Lung (tissue), 11 donors: ENCODE measurements at regions not wholly inside any gene's neighbourhood (a gene's known extent, or its start where the extent isn't known, plus 50 kb on each side); places are given as distances from the start of the nearest gene placed in this dataset.

ENCODE experiments used
- ATAC-seq: fragments of 200-7000 bp; cut with Tn5 transposase; one replicate; pipeline ENCODE4 v1.9.1; 2020; ENCODE audit warnings: moderate number of reproducible peaks; ENCODE audit not compliant: insufficient read depth, low FRiP score
- DNase-seq, 3 donors: peaks; one replicate each; pipeline ENCODE4 v3.0.0-alpha.2; 2013 to 2017
- H3K27ac ChIP-seq, 2 donors: one replicate each; pipeline ENCODE4 v1.5.1; 2013; ENCODE audit warnings: mild to moderate bottlenecking in 2 of 2, moderate library complexity in 2 of 2, control low read depth in 1 of 2, inconsistent platforms in 1 of 2, low read depth in 1 of 2, low read length in 1 of 2
- H3K27me3 ChIP-seq, 3 donors: one replicate each; pipeline ENCODE4 v1.5.1; 2013; ENCODE audit warnings: low read length in 2 of 3; ENCODE audit not compliant: control insufficient read depth in 3 of 3, insufficient read depth in 3 of 3
- H3K36me3 ChIP-seq, 4 donors: one replicate each; pipeline ENCODE4 v1.5.1; 2013; ENCODE audit warnings: low read length in 4 of 4, mild to moderate bottlenecking in 1 of 4, moderate library complexity in 1 of 4; ENCODE audit not compliant: control insufficient read depth in 4 of 4, insufficient read depth in 4 of 4
- H3K4me1 ChIP-seq, 5 donors: one replicate each; pipeline ENCODE4 v1.5.1; 2013; ENCODE audit warnings: low read length in 5 of 5, mild to moderate bottlenecking in 2 of 5, moderate library complexity in 1 of 5; ENCODE audit not compliant: control insufficient read depth in 5 of 5, insufficient read depth in 5 of 5
- H3K4me3 ChIP-seq: one replicate; pipeline ENCODE4 v1.5.1; 2013; ENCODE audit warnings: mild to moderate bottlenecking, control low read depth, moderate library complexity
- H3K9ac ChIP-seq, 2 donors: one replicate each; pipeline ENCODE4 v1.5.1; 2013; ENCODE audit warnings: low read length in 2 of 2, control low read depth in 1 of 2; ENCODE audit not compliant: insufficient read depth in 1 of 2
- H3K9me3 ChIP-seq, 4 donors: one replicate each; pipeline ENCODE4 v1.5.1; 2013; ENCODE audit warnings: low read length in 3 of 4, mild to moderate bottlenecking in 1 of 4, moderate library complexity in 1 of 4; ENCODE audit not compliant: control insufficient read depth in 4 of 4, insufficient read depth in 3 of 4
- CTCF ChIP-seq: IDR thresholded peaks from 2 replicates; pipeline ENCODE4 v1.5.1; 2012; ENCODE audit warnings: mild to moderate bottlenecking; ENCODE audit errors: control extremely low read depth, extremely low read depth
- WGBS, 2 donors: extraction: QIAGEN DNeasy Blood & Tissue Kit; methylation state at CpG; one replicate each; pipeline ENCODE4 v1.1.7; 2013; 5-methylcytosine and 5-hydroxymethylcytosine counted together
- donor health status: control.
- donor health status: control.
- donor health status: Bipolar disorder and iron deficiency.
- donor health status: healthy.
- donor health status: DM: yes; HTN: yes; CAD: no.

GRCh38 chr5:75837258-75837841, 120.1 kb upstream of the POC5 start:
- Histone ChIP-seq H3K9me3 (peaks cover 0 to under 1% (median 0%) of the 10 kb centered on the region in 4 donors), H3K9ac (no peak overlapping the region), H3K36me3 (no peaks in the 10 kb centered on the region), H3K4me1 (no peaks in the 10 kb centered on the region), H3K27ac (no peak overlapping the region), H3K27me3 (no peaks in the 10 kb centered on the region), H3K4me3 (no peak overlapping the region)
- no peak for ATAC-seq
- no peak for DNase-seq
- no peak for TF ChIP-seq CTCF
- 86 to 90% methylated on average over 7 of the region's 7 CpGs for WGBS, 2 donors

- Histone ChIP-seq H3K4me3 (no peak overlapping the region), H3K27me3 (no peaks in the 10 kb centered on the region)
- 91 to 94% methylated on average over 11 of the region's 11 CpGs for WGBS, 2 donors
Observed at GRCh38 chr5:75831561-75831960, 114.3 kb upstream of the POC5 start.

GRCh38 chr5:75828029-75828428, 110.8 kb upstream of the POC5 start:
- Histone ChIP-seq H3K9ac (no peak overlapping the region), H3K27me3 (no peaks in the 10 kb centered on the region), H3K36me3 (no peaks in the 10 kb centered on the region), H3K4me1 (no peaks in the 10 kb centered on the region), H3K4me3 (no peak overlapping the region), H3K27ac (no peak overlapping the region), H3K9me3 (peaks cover 0 to 5% (median 1%) of the 10 kb centered on the region in 4 donors)
- ATAC-seq, result no peak
- DNase-seq, result no peak
- WGBS, 2 donors, result 67 to 87% methylated on average over 2 of the region's 2 CpGs
- TF ChIP-seq CTCF, result no peak

More at GRCh38 chr5:75831561-75831960, 114.3 kb upstream of the POC5 start:
- H3K36me3 ChIP-seq, result no peaks in the 10 kb centered on the region
- DNase-seq, result no peak
- H3K4me1 ChIP-seq, result no peaks in the 10 kb centered on the region
- H3K9me3 ChIP-seq, result peaks cover 0 to 5% (median 0%) of the 10 kb centered on the region in 4 donors
- TF ChIP-seq CTCF, result no peak
- no peak overlapping the region for H3K27ac ChIP-seq
- no peak for ATAC-seq
- no peak overlapping the region for H3K9ac ChIP-seq

DNA sequence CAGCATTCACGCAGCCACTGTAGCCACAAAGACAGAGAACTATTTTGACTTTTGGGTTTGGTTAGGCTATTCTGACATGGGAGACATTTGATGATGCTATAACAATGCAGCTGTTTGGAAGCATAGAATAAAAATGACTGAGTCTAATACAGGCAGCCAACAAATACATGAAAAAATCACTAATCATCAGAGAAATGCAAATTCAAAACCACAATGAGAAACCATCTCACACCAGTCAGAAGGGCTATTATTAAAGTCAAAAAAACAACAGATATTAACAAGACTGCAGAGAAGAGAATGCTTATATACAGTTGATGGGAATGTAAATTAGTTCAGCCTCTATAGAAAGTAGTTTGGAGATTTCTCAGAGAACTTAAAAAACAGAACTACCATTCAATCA, 107.1 kb upstream of the POC5 start:
- DNase-seq (no peak), ATAC-seq (no peak)
- H3K4me1 ChIP-seq, result no peaks in the 10 kb centered on the region
- no peak overlapping the region for H3K27ac ChIP-seq
- H3K36me3 ChIP-seq, result no peaks in the 10 kb centered on the region
- peaks cover 0 to 2% (median 0%) of the 10 kb centered on the region in 4 donors for H3K9me3 ChIP-seq
- no peak for TF ChIP-seq CTCF
- no peaks in the 10 kb centered on the region for H3K27me3 ChIP-seq
- H3K4me3 ChIP-seq, result no peak overlapping the region
- no peak overlapping the region for H3K9ac ChIP-seq
- WGBS, 2 donors, result 92% methylated on average over 1 of the region's 1 CpG
